ENCODE measurements at regions not wholly inside any gene's neighbourhood (a gene's known extent, or its start where the extent isn't known, plus 50 kb on each side); places are given as distances from the start of the nearest gene placed in this dataset.

DNA sequence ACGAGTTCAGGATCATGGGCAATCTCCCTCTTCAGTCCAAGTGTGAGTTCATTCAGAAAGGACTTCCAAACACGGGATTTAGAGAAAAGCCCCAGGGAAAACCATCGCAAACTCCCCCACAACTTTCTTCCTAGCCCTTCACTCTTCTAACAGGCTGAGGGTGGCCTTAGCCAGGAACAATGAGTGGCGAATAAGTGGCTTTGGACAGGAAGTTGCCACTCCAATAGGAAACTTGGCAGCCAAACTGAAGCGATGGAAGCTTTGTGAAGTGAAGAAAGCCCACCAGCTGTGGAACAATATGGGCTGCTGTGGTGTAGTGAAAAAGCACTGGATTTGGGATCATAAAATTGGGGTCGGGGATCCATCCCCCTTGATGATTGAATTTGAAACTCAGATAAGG, 193.2 kb downstream of the TEX36 start:
- Mint-ChIP-seq H3K4me1 (ENCODE audit: low read depth) (no peaks in the 10 kb centered on the region), H3K4me3 (no peak overlapping the region), H3K27ac (no peak overlapping the region), H3K27me3 (ENCODE audit: low read depth) (peaks cover 9% of the 10 kb centered on the region), H3K36me3 (ENCODE audit: insufficient read depth in 2 of 2) (no peaks in the 10 kb centered on the region), H3K9me3 (no peaks in the 10 kb centered on the region)
- ATAC-seq (replicated peaks in 1 of 2) = no peak
- no peak for DNase-seq

DNA sequence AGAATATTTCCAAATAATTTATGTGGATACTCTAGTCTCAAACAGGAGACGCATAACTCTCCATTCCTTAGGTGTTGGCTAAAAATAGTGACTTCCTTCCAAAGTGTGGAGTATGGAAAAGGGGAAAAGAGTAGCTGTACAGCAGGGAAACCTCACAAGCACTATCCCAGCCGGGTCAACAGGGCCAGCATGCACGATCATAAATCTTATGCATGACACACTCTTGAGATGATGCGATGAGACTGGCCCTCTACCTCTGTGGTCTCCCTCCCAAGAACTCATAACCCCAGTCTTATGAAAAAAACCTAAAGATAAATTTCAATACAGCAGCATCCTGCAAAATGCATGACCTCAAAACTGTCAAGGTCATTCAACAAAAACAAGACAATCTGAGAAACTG, 197.3 kb downstream of the TEX36 start:
- Mint-ChIP-seq H3K4me3 (no peak overlapping the region), H3K9me3 (no peaks in the 10 kb centered on the region), H3K27me3 (ENCODE audit: low read depth) (peaks cover 13% of the 10 kb centered on the region), H3K4me1 (ENCODE audit: low read depth) (no peaks in the 10 kb centered on the region), H3K27ac (no peak overlapping the region), H3K36me3 (ENCODE audit: insufficient read depth in 2 of 2) (no peaks in the 10 kb centered on the region)
- ATAC-seq (replicated peaks in 1 of 2) (no peak), DNase-seq (no peak)

DNA sequence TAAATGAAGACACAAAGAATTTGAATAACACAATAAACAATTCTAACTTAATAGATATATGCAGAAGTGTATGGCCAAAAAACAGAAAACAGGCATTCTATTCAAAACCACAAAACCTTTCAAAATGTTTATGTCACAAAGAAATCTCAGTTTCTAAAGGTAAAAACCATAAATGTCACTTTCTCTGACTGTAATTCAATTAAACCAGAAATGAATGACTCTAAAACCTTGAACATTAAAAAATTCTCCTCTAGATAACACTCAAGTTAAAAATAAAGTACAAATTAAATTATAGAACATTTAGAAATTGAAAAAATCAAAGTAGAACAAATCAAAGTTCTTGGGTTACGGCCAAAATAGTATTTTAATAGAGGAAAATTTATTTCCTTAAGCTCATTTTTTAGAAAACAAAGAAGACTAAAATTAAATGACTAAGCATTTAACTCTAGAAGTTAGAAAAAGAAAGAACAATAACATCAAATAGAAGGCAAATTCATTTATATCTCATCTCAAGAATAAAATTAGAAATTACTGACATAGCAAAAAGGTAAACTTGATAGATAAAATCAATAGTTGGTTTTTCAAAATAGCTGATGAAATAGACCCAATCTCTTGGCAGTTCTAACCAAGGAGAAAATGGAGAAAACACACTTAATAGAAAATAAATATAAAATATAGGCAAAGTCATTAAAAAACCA, 198.8 kb downstream of the TEX36 start:
- no peak overlapping the region for H3K4me3 Mint-ChIP-seq
- H3K27ac Mint-ChIP-seq = no peak overlapping the region
- no peak for DNase-seq
- peaks cover 11% of the 10 kb centered on the region for H3K27me3 Mint-ChIP-seq (ENCODE audit: low read depth)
- no peaks in the 10 kb centered on the region for H3K36me3 Mint-ChIP-seq (ENCODE audit: insufficient read depth in 2 of 2)
- H3K9me3 Mint-ChIP-seq = no peaks in the 10 kb centered on the region
- no peak for ATAC-seq (replicated peaks in 1 of 2)
- H3K4me1 Mint-ChIP-seq (ENCODE audit: low read depth) = no peaks in the 10 kb centered on the region

DNA sequence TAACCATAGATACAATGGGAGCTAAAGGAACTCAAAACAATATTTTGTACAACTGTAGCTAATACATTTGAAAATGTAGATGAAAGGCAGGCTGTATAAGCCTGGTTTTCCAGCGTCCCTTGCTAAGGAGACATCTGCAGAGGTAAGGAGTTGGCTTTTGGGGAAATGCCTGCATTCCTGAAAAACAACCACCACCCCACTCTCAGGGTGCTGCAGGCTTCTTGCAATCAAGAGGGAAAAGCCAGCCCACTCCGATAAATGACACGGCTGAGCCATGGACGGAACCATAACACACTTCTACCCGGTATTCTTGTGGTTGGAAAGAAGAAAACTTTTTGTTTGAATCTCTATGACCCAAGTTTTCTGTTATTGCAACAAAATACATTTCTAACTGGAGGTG, 200.3 kb downstream of the TEX36 start:
- ATAC-seq (replicated peaks in 1 of 2) = peak in 1 of 2 donors; percentile 38
- peak overlapping the region; percentile 85 for H3K27ac Mint-ChIP-seq
- H3K4me1 Mint-ChIP-seq (ENCODE audit: low read depth) = no peaks in the 10 kb centered on the region
- DNase-seq = no peak
- H3K9me3 Mint-ChIP-seq = no peaks in the 10 kb centered on the region
- peak overlapping the region in 1 of 2 donors; percentile 18 for H3K4me3 Mint-ChIP-seq
- H3K36me3 Mint-ChIP-seq (ENCODE audit: insufficient read depth in 2 of 2) = no peaks in the 10 kb centered on the region
- peaks cover 11% of the 10 kb centered on the region for H3K27me3 Mint-ChIP-seq (ENCODE audit: low read depth)

DNA sequence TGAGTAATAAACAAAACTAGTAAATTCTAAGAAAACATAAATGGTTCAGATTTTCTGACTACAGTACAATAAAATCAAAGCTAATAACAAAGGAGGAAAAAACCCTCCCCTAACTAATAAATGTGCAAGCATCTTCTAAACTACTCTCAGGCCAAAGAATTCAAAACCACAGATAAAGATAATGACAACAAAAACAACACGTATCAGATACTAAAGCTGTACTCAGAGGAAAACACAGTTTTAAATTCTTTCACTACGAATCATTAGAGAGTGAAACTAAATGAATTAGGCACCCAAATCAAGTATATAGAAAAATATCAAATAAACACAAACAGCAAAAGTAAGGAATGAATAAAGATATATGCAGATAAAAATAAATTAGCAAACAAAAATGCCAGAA, 200.9 kb downstream of the TEX36 start:
- H3K27me3 Mint-ChIP-seq (ENCODE audit: low read depth) = peaks cover 11% of the 10 kb centered on the region
- H3K4me3 Mint-ChIP-seq = peak overlapping the region in 1 of 2 donors; percentile 18
- no peaks in the 10 kb centered on the region for H3K36me3 Mint-ChIP-seq (ENCODE audit: insufficient read depth in 2 of 2)
- no peaks in the 10 kb centered on the region for H3K4me1 Mint-ChIP-seq (ENCODE audit: low read depth)
- no peak for ATAC-seq (replicated peaks in 1 of 2)
- DNase-seq = no peak
- H3K9me3 Mint-ChIP-seq = no peaks in the 10 kb centered on the region
- peak overlapping the region; percentile 85 for H3K27ac Mint-ChIP-seq

DNA sequence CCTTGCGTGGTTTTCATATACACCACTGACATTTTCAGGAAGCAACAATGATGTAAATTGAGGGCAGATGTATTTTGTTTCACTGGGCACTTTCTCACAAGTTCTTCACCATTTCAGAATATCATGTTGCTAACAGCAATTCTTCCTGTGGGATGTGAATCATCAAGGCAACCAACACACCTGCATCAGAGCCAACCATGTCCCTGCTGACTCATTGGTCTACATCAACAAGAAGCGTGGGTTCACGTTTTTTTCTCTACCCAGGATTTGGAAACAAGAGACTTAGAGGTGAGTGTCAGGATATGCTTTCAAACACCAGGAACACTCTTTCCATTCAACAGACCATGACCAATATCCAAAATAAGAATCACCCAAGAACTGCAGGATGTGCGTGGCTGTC, 203.9 kb downstream of the TEX36 start:
- no peaks in the 10 kb centered on the region for H3K9me3 Mint-ChIP-seq
- ATAC-seq (replicated peaks in 1 of 2) (peak in 1 of 2 donors; percentile 44), DNase-seq (no peak)
- no peak overlapping the region for H3K27ac Mint-ChIP-seq
- H3K27me3 Mint-ChIP-seq (ENCODE audit: low read depth) = peaks cover 11% of the 10 kb centered on the region
- no peaks in the 10 kb centered on the region for H3K4me1 Mint-ChIP-seq (ENCODE audit: low read depth)
- H3K4me3 Mint-ChIP-seq = peak overlapping the region in 1 of 2 donors; percentile 5
- H3K36me3 Mint-ChIP-seq (ENCODE audit: insufficient read depth in 2 of 2) = peaks cover 0 to 2% of the 10 kb centered on the region in 2 donors

DNA sequence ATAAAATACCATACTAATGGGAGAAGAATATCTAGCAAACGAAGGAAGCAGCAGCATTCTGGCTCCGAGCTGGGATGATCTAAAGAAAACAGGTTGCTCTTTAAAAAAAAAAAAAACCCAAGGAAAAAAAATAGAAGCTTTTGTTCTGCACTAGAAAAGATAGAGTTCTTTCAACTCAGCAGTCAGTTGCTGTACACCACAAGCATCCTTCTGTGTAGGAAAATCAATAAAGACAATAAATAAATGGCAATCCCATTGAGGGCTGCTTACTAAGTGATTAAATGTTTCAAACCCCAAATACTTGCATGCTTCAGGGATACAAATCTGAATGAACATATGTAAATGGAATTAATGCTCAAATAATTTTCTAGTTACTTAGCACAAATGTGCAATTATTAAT, 207.1 kb downstream of the TEX36 start:
- no peak overlapping the region for H3K27ac Mint-ChIP-seq
- H3K36me3 Mint-ChIP-seq (ENCODE audit: insufficient read depth in 2 of 2) = peaks cover 0 to 2% of the 10 kb centered on the region in 2 donors
- H3K9me3 Mint-ChIP-seq = no peaks in the 10 kb centered on the region
- no peak overlapping the region for H3K4me3 Mint-ChIP-seq
- H3K4me1 Mint-ChIP-seq (ENCODE audit: low read depth) = no peaks in the 10 kb centered on the region
- DNase-seq = no peak
- no peaks in the 10 kb centered on the region for H3K27me3 Mint-ChIP-seq (ENCODE audit: low read depth)
- ATAC-seq (replicated peaks in 1 of 2) = no peak

DNA sequence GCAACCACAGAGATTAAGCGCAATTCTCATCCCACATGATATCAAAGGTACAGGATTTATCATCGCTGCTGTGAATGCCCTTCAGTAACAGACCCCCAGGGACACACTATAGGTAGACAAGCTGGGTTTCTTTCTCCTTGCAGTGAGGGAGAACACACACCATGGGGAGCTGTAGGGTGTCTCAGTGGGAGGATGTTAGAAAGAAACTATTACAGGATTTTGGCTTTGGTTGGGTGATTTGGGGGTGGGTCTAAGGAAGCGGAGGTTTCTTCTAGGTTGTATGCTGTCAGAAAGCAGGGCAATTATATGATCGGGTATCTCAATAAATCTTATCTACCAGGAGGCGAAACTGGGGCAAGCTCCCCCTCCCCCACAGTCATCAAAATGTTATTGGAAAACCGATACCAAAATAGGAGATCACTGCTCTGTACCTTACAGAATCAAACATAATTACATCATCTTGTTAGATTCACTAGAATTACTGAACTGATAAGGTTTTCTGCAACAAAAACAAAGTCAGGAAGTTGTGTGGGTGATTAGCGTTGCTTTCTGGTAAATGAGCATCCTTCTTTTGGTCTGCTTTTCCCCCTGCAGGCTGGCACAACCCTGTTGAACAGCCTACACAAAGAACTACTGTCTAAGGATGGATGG, 209.7 kb downstream of the TEX36 start:
- H3K27ac Mint-ChIP-seq = peak overlapping the region; percentile 38
- peak overlapping the region; percentile 20 to 60 for H3K4me3 Mint-ChIP-seq
- H3K27me3 Mint-ChIP-seq (ENCODE audit: low read depth) = no peaks in the 10 kb centered on the region
- ATAC-seq (replicated peaks in 1 of 2) (peak; percentile 39 to 52), DNase-seq (no peak)
- no peaks in the 10 kb centered on the region for H3K9me3 Mint-ChIP-seq
- H3K36me3 Mint-ChIP-seq (ENCODE audit: insufficient read depth in 2 of 2) = peaks cover 0 to 2% of the 10 kb centered on the region in 2 donors
- H3K4me1 Mint-ChIP-seq (ENCODE audit: low read depth) = no peaks in the 10 kb centered on the region

DNA sequence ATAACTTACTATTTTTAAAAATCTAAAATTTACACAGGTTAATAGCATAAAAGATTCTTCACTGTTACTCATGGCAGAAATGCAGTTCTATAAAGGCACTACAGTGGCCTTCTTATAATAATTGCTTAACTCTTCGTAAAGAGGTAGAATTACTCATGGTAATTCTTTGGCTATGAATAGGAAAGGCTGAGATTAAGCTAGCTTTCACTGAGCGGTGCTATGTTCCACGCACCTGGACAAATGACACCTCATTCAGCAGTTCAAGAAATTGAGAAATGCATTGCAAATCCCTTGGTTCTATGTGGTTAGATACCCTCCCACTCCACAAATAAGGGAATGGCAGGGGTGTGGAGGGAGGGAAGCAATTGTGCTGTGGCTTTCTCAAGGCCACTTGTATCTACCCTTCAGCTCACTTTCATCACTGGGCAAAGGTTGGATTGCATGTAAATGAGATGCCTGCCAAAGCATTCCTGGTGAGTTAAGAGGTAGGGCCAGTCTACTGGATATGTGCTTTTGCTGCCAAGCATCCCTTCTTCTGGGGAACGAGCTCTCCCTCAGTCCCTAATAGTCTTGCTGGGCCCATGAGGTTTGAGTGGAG, 210.9 kb downstream of the TEX36 start:
- H3K4me3 Mint-ChIP-seq = no peak overlapping the region
- H3K36me3 Mint-ChIP-seq (ENCODE audit: insufficient read depth in 2 of 2) = peaks cover 0 to 2% of the 10 kb centered on the region in 2 donors
- H3K9me3 Mint-ChIP-seq = no peaks in the 10 kb centered on the region
- no peak overlapping the region for H3K27ac Mint-ChIP-seq
- no peaks in the 10 kb centered on the region for H3K4me1 Mint-ChIP-seq (ENCODE audit: low read depth)
- ATAC-seq (replicated peaks in 1 of 2) (no peak), DNase-seq (no peak)
- H3K27me3 Mint-ChIP-seq (ENCODE audit: low read depth) = no peaks in the 10 kb centered on the region

DNA sequence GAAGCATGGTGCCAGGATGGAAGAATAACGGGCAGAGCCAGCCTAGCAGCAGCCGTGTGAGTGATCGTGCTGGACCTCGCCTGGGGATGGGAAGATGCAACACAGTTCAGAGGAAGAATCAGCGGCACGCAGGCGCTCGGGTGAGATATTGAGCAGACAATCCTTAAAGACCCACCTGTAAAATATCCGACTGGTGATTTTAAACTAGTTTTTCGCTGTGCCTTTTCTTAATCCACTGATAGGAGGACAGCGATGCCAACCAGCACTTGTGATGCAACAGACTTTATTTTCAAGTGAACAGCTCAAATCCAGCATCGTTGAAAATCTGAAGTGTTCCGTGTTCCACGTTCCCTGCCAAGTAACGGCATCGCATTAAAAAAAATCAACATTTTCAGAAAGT, 214.7 kb downstream of the TEX36 start:
- no peak overlapping the region for H3K4me3 Mint-ChIP-seq
- H3K27ac Mint-ChIP-seq = no peak overlapping the region
- ATAC-seq (replicated peaks in 1 of 2) = no peak
- H3K27me3 Mint-ChIP-seq (ENCODE audit: low read depth) = no peaks in the 10 kb centered on the region
- no peaks in the 10 kb centered on the region for H3K4me1 Mint-ChIP-seq (ENCODE audit: low read depth)
- no peak for DNase-seq
- H3K36me3 Mint-ChIP-seq (ENCODE audit: insufficient read depth in 2 of 2) = no peaks in the 10 kb centered on the region
- H3K9me3 Mint-ChIP-seq = no peaks in the 10 kb centered on the region

DNA sequence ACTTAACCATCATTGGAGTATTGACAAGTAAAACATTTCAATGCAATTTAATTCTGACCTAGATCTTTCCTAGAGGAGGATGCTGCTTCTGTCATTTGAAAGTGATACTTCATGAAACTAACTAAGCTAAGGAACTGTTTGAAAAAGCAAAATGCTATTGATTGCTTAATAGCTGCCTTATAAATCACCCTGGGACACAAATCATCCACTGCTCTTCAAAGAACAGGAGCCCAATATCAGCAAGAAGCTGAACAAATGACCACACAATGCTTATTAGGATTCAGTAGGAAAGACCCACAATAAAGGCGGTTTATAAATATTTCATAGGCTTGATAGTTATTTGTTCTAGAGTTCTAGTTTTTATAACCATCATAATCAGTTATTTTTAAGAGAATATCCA, 216.3 kb downstream of the TEX36 start:
- no peak for DNase-seq
- no peak for ATAC-seq (replicated peaks in 1 of 2)
- Mint-ChIP-seq H3K27me3 (ENCODE audit: low read depth) (no peaks in the 10 kb centered on the region), H3K27ac (no peak overlapping the region), H3K9me3 (no peaks in the 10 kb centered on the region), H3K36me3 (ENCODE audit: insufficient read depth in 2 of 2) (no peaks in the 10 kb centered on the region), H3K4me1 (ENCODE audit: low read depth) (no peaks in the 10 kb centered on the region), H3K4me3 (no peak overlapping the region)

DNA sequence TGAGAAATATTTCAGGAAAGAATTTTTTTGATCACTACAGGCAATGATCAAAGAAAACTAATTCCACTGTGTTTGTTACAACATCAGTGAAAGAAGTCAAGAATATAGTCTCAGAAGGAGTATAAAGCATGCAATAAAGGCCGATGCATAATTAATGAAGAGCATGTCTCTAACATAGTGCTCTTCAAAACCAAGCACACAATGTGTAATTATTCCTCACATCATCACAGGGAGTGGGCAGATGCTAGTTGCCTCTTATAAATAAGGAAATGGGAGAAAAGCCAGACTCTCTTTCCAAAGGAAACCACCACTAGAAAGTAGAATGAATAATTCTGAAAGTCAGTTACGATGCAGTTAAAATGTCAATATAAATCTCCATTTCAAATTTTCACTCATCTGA, 220.1 kb downstream of the TEX36 start:
- H3K27ac Mint-ChIP-seq = no peak overlapping the region
- ATAC-seq (replicated peaks in 1 of 2) (no peak), DNase-seq (no peak)
- H3K9me3 Mint-ChIP-seq = no peaks in the 10 kb centered on the region
- H3K4me3 Mint-ChIP-seq = no peak overlapping the region
- no peaks in the 10 kb centered on the region for H3K36me3 Mint-ChIP-seq (ENCODE audit: insufficient read depth in 2 of 2)
- no peaks in the 10 kb centered on the region for H3K27me3 Mint-ChIP-seq (ENCODE audit: low read depth)
- H3K4me1 Mint-ChIP-seq (ENCODE audit: low read depth) = no peaks in the 10 kb centered on the region

DNA sequence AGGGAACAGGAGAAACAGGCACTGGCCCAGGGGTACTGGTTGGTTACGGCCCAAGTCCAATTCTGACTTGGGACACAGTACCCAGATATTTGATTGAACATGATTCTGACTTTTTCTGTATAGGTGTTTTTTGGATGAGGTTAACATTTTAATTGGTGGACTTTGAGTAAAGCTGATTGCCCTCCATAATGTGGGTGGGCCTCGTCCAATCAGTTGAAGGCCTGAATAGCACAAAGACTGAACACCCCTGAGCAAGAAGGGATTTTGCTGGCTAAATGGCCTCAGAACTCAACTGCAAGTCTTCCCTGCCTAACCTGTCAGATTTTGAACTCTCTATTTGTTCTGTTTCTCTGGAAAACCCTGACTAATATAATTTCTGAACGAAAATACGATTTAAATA, 222.6 kb downstream of the TEX36 start:
- H3K27ac Mint-ChIP-seq = no peak overlapping the region
- DNase-seq = no peak
- ATAC-seq (replicated peaks in 1 of 2) = no peak
- H3K9me3 Mint-ChIP-seq = no peaks in the 10 kb centered on the region
- H3K4me3 Mint-ChIP-seq = no peak overlapping the region
- no peaks in the 10 kb centered on the region for H3K4me1 Mint-ChIP-seq (ENCODE audit: low read depth)
- no peaks in the 10 kb centered on the region for H3K27me3 Mint-ChIP-seq (ENCODE audit: low read depth)
- no peaks in the 10 kb centered on the region for H3K36me3 Mint-ChIP-seq (ENCODE audit: insufficient read depth in 2 of 2)
